ENCODE measurements at regions not wholly inside any gene's neighbourhood (a gene's known extent, or its start where the extent isn't known, plus 50 kb on each side); places are given as distances from the start of the nearest gene placed in this dataset.

- TF ChIP-seq, protein P1, sequence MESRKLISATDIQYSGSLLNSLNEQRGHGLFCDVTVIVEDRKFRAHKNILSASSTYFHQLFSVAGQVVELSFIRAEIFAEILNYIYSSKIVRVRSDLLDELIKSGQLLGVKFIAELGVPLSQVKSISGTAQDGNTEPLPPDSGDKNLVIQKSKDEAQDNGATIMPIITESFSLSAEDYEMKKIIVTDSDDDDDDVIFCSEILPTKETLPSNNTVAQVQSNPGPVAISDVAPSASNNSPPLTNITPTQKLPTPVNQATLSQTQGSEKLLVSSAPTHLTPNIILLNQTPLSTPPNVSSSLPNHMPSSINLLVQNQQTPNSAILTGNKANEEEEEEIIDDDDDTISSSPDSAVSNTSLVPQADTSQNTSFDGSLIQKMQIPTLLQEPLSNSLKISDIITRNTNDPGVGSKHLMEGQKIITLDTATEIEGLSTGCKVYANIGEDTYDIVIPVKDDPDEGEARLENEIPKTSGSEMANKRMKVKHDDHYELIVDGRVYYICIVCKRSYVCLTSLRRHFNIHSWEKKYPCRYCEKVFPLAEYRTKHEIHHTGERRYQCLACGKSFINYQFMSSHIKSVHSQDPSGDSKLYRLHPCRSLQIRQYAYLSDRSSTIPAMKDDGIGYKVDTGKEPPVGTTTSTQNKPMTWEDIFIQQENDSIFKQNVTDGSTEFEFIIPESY (IDR thresholded peaks at IDR 0.05; ENCODE audit: borderline replicate concordance, low read depth), result no peak
- no peak for TF ChIP-seq TEAD4 (IDR thresholded peaks at IDR 0.05; ENCODE audit: borderline replicate concordance, insufficient read depth)
- TF ChIP-seq FOXJ3 (CRISPR knock-in tag; IDR thresholded peaks at IDR 0.05), result no peak
- TF ChIP-seq ELF1 (IDR thresholded peaks at IDR 0.05), result no peak
- TF ChIP-seq, protein P2, sequence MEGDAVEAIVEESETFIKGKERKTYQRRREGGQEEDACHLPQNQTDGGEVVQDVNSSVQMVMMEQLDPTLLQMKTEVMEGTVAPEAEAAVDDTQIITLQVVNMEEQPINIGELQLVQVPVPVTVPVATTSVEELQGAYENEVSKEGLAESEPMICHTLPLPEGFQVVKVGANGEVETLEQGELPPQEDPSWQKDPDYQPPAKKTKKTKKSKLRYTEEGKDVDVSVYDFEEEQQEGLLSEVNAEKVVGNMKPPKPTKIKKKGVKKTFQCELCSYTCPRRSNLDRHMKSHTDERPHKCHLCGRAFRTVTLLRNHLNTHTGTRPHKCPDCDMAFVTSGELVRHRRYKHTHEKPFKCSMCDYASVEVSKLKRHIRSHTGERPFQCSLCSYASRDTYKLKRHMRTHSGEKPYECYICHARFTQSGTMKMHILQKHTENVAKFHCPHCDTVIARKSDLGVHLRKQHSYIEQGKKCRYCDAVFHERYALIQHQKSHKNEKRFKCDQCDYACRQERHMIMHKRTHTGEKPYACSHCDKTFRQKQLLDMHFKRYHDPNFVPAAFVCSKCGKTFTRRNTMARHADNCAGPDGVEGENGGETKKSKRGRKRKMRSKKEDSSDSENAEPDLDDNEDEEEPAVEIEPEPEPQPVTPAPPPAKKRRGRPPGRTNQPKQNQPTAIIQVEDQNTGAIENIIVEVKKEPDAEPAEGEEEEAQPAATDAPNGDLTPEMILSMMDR (IDR thresholded peaks at IDR 0.05), result no peak
- TF ChIP-seq RXRA (IDR thresholded peaks at IDR 0.05; ENCODE audit: borderline replicate concordance, low read depth), result no peak
- TF ChIP-seq TAF1 (IDR thresholded peaks at IDR 0.05; ENCODE audit: borderline replicate concordance, low read depth, low read length), result no peak
- TF ChIP-seq, protein P3, sequence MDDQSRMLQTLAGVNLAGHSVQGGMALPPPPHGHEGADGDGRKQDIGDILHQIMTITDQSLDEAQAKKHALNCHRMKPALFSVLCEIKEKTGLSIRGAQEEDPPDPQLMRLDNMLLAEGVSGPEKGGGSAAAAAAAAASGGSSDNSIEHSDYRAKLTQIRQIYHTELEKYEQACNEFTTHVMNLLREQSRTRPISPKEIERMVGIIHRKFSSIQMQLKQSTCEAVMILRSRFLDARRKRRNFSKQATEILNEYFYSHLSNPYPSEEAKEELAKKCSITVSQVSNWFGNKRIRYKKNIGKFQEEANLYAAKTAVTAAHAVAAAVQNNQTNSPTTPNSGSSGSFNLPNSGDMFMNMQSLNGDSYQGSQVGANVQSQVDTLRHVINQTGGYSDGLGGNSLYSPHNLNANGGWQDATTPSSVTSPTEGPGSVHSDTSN (IDR thresholded peaks at IDR 0.05), result no peak
- TF ChIP-seq, protein P4, sequence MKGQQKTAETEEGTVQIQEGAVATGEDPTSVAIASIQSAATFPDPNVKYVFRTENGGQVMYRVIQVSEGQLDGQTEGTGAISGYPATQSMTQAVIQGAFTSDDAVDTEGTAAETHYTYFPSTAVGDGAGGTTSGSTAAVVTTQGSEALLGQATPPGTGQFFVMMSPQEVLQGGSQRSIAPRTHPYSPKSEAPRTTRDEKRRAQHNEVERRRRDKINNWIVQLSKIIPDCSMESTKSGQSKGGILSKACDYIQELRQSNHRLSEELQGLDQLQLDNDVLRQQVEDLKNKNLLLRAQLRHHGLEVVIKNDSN (IDR thresholded peaks at IDR 0.05; ENCODE audit: borderline replicate concordance, low read depth), result no peak
- no peak for TF ChIP-seq YY1 (IDR thresholded peaks at IDR 0.05; ENCODE audit: low read depth)
- TF ChIP-seq EZH2phosphoT487 (IDR thresholded peaks at IDR 0.05; ENCODE audit: borderline replicate concordance, low read depth), result no peak
- TF ChIP-seq EP300 (IDR thresholded peaks at IDR 0.05; ENCODE audit: borderline replicate concordance in 1 of 2, low read depth in 1 of 2, low read length in 1 of 2), result no peak
- no peak for TF ChIP-seq USF2 (IDR thresholded peaks at IDR 0.05; ENCODE audit: borderline replicate concordance, low read depth, low read length)
- no peak for TF ChIP-seq RAD21 (IDR thresholded peaks at IDR 0.05; ENCODE audit: low read length)
Observed at GRCh38 chr4:117370944-117371668, 285.7 kb upstream of the TRAM1L1 start.

All from SK-N-SH (cell line).